Progenitor cell of endocrine pancreas (in vitro differentiated cells): ENCODE measurements at regions not wholly inside any gene's neighbourhood (a gene's known extent, or its start where the extent isn't known, plus 50 kb on each side); places are given as distances from the start of the nearest gene placed in this dataset.
"Not testable (repeated sequence)": the region's sequence is repeated elsewhere in the genome, so short reads cannot be mapped to it uniquely, and the experiment has no call there.

ENCODE experiments used
- DNase-seq: peaks from one replicate; pipeline ENCODE4 v3.0.0; 2021; ENCODE audit warnings: low spot score; ENCODE audit not compliant: unreplicated experiment
- H3K27ac Mint-ChIP-seq: 2 replicates; pipeline ENCODE4 v1.8.0; 2021; ENCODE audit warnings: mild to moderate bottlenecking, moderate library complexity, mixed read lengths
- H3K27me3 Mint-ChIP-seq: 2 replicates; pipeline ENCODE4 v1.8.0; 2021; ENCODE audit warnings: mixed read lengths
- H3K36me3 Mint-ChIP-seq: 2 replicates; pipeline ENCODE4 v1.8.0; 2022; ENCODE audit warnings: mixed read lengths; ENCODE audit not compliant: insufficient read depth
- H3K4me1 Mint-ChIP-seq: 2 replicates; pipeline ENCODE4 v1.8.0; 2021; ENCODE audit warnings: low read depth, mixed read lengths
- H3K4me3 Mint-ChIP-seq: 2 replicates; pipeline ENCODE4 v1.8.0; 2021; ENCODE audit warnings: low read depth, mild to moderate bottlenecking, moderate library complexity, mixed read lengths
- H3K9me3 Mint-ChIP-seq: 2 replicates; pipeline ENCODE4 v1.8.0; 2021; ENCODE audit warnings: low read depth, mixed read lengths
- CTCF ChIP-seq: fragments of 200-600 bp; sonication (generic); IDR thresholded peaks from one replicate; pipeline ENCODE4 v1.5.0; 2021; ENCODE audit warnings: antibody characterized with exemption, mild to moderate bottlenecking; ENCODE audit not compliant: unreplicated experiment

GRCh38 chr6:62775427-62776022 lies 435.7 kb upstream of the FKBP1C start:
- no peaks in the 10 kb centered on the region for H3K27me3 Mint-ChIP-seq
- H3K9me3 Mint-ChIP-seq: no peaks in the 10 kb centered on the region
- no peaks in the 10 kb centered on the region for H3K36me3 Mint-ChIP-seq
- peak; percentile 76 for TF ChIP-seq CTCF
- no peaks in the 10 kb centered on the region for H3K4me1 Mint-ChIP-seq
- H3K27ac Mint-ChIP-seq: no peak overlapping the region
- no peak overlapping the region for H3K4me3 Mint-ChIP-seq
- DNase-seq: no peak

DNA sequence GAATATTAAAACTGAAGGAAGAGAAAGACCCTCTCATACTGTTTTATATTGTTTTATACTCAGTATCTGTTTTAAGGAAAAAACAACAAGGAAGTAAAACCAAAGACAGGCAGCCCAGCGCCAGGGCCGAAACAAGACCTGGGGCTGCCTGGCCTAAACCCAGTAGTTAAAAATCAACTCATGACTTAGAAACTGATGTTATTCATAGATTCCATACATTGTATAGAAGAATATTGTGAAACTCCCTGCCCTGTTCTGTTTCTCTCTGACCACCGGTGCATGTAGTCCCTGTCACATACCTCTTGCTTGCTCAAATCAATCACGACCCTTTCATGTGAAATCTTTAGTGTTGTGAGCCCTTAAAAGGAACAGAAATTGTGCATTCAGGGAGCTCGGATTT lies 445.1 kb upstream of the FKBP1C start:
- H3K4me1 Mint-ChIP-seq, H3K27me3 Mint-ChIP-seq, H3K36me3 Mint-ChIP-seq, H3K9me3 Mint-ChIP-seq, H3K27ac Mint-ChIP-seq, H3K4me3 Mint-ChIP-seq, DNase-seq: not testable (repeated sequence)

DNA sequence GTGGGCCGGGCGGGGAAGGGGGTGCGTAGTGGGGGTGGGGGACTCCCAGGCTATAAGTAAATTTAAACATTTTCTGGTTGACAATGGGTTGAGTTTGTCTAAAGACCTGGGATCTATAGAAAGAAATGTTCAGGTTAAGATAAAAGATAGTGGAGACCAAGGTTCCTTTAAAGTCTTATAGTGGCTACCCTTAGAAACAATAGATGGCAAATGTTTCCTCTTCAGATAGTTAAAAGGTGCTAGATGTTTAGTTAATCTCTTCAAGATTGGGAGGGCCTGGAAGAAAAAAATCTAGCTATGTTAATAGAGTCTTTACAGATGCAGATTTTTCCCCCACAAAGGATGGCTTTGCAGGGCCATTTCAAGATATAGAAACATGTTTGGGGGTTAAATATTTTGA lies 446.4 kb upstream of the FKBP1C start:
- Mint-ChIP-seq H3K4me3 (no peak overlapping the region), H3K27ac (no peak overlapping the region), H3K9me3 (no peaks in the 10 kb centered on the region), H3K36me3 (no peaks in the 10 kb centered on the region), H3K27me3 (no peaks in the 10 kb centered on the region), H3K4me1 (peaks cover 8% of the 10 kb centered on the region)
- no peak for TF ChIP-seq CTCF
- DNase-seq: no peak

- no peak for DNase-seq
- Mint-ChIP-seq H3K4me3 (no peak overlapping the region), H3K36me3 (no peaks in the 10 kb centered on the region), H3K27me3 (no peaks in the 10 kb centered on the region), H3K9me3 (no peaks in the 10 kb centered on the region), H3K4me1 (peaks cover 8% of the 10 kb centered on the region), H3K27ac (no peak overlapping the region)
- no peak for TF ChIP-seq CTCF
Measured at GRCh38 chr6:62763125-62763912, 447.9 kb upstream of the FKBP1C start.

DNA sequence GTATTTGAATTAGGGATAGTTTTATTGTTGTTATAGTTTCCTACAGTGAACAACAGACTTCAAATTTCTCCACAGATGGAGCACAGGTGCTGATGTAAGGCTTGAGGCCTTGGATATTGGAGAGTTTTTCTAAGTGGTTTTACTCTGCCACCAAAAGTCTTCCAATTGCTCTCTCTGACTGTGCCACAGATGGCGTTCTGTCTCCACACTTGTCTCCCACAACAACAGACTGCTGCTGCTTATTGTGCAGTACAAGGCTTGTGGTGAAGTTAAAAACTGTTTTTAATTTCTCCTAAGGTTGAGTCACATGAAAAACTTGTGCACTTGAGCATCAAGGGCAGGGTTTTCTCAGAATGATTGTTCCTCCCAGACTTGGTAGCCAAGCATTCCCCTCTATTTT lies 460.9 kb upstream of the KHDRBS2 start:
- DNase-seq: no peak
- Mint-ChIP-seq H3K27ac (no peak overlapping the region), H3K27me3 (no peaks in the 10 kb centered on the region), H3K4me1 (peaks cover 11% of the 10 kb centered on the region), H3K36me3 (no peaks in the 10 kb centered on the region), H3K4me3 (no peak overlapping the region), H3K9me3 (peaks cover 4% of the 10 kb centered on the region)
- TF ChIP-seq CTCF: no peak

DNA sequence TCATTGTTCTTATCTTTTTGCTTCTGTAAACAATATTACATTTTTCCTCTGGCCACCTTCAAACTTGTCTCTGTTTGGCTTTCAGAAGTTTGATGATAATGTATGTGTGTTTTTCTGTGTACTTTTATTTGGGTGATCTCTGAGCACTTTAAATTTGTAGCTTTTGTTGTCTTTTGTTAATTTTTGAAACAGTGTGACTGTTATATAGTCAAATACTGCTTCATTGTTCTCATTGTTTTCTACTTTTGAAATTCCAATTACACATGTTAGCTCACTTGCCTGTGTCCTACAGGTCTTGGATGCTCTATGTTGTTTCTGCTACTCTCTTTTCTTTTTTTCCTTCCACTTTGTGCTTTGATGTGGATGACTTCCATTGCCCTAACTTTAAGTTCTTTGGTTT lies 460.1 kb upstream of the KHDRBS2 start:
- no peaks in the 10 kb centered on the region for H3K27me3 Mint-ChIP-seq
- H3K9me3 Mint-ChIP-seq: peaks cover 4% of the 10 kb centered on the region
- no peaks in the 10 kb centered on the region for H3K36me3 Mint-ChIP-seq
- no peak for DNase-seq
- peaks cover 11% of the 10 kb centered on the region for H3K4me1 Mint-ChIP-seq
- TF ChIP-seq CTCF: no peak
- no peak overlapping the region for H3K27ac Mint-ChIP-seq
- H3K4me3 Mint-ChIP-seq: no peak overlapping the region
